T-helper 1 cell treated with Interleukin-12 subunit alpha and Interleukin-12 subunit beta and Interleukin-4 antibody, amounts not matched to agents 30 ng/mL and 1 ng/mL, for 36 hours (primary cell): ENCODE measurements at regions not wholly inside any gene's neighbourhood (a gene's known extent, or its start where the extent isn't known, plus 50 kb on each side); places are given as distances from the start of the nearest gene placed in this dataset.

Experiments
- intact Hi-C: fragments of 100-400 bp; cut with micrococcal nuclease; formaldehyde crosslinking; loops from one replicate; pipeline ENCODE4 v1.15.1; 2024

- intact Hi-C loops: no loop called here
Observed at GRCh38 chr11:104830508-104830907, 67.8 kb downstream of the CASP12 start.

- intact Hi-C loops: no loop called here
Observed at GRCh38 chr11:104830080-104830479, 68.2 kb downstream of the CASP12 start.

- intact Hi-C loops: no loop called here
Observed at GRCh38 chr11:104826772-104827171, 71.5 kb downstream of the CASP12 start.

- intact Hi-C loops: loop anchor here (1.0 kb wide), 1 partner anchor 177 kb away; no protein-coding TSS in a partner anchor
Observed at GRCh38 chr11:104823657-104824056, 74.6 kb downstream of the CASP12 start.

GRCh38 chr11:104820431-104820830 lies 77.8 kb downstream of the CASP12 start:
- intact Hi-C loops: no loop called here

GRCh38 chr11:104819603-104820002 lies 78.7 kb downstream of the CASP12 start:
- intact Hi-C loops: no loop called here

- intact Hi-C loops: no loop called here
Observed at GRCh38 chr11:104819107-104819506, 79.2 kb downstream of the CASP12 start.

GRCh38 chr11:104817973-104818372 lies 80.3 kb downstream of the CASP12 start:
- intact Hi-C loops: no loop called here

- intact Hi-C loops: no loop called here
Observed at GRCh38 chr11:104813532-104813931, 84.7 kb downstream of the CASP12 start.

- intact Hi-C loops: no loop called here
Observed at GRCh38 chr11:104812103-104812788, 86.0 kb downstream of the CASP12 start.

- intact Hi-C loops: no loop called here
Observed at GRCh38 chr11:104803776-104804175, 94.5 kb downstream of the CASP12 start.

GRCh38 chr11:104799251-104799650 lies 99.0 kb downstream of the CASP12 start:
- intact Hi-C loops: loop anchor here (1.0 to 5.0 kb wide), 7 partner anchors 22 to 1278 kb away; partner anchors contain the start of genes AASDHPPT, CARD16 and KBTBD3

- intact Hi-C loops: loop anchor here (1.0 to 5.0 kb wide), 10 partner anchors 22 to 1279 kb away; partner anchors contain the start of genes AASDHPPT, CARD16, CASP4 and KBTBD3
Observed at GRCh38 chr11:104798789-104799188, 99.5 kb downstream of the CASP12 start.

- intact Hi-C loops: loop anchor here (5.0 kb wide), 3 partner anchors 251 to 1281 kb away; partner anchors contain the start of genes AASDHPPT, CARD16 and KBTBD3
Observed at GRCh38 chr11:104796301-104796700, 102.0 kb downstream of the CASP12 start.

GRCh38 chr11:104795501-104796213 lies 102.6 kb downstream of the CASP12 start:
- intact Hi-C loops: loop anchor here (5.0 kb wide), 3 partner anchors 252 to 1282 kb away; partner anchors contain the start of genes AASDHPPT, CARD16 and KBTBD3

- intact Hi-C loops: no loop called here
Observed at GRCh38 chr11:104792861-104793260, 105.4 kb downstream of the CASP12 start.

GRCh38 chr11:104791896-104792295 lies 106.4 kb downstream of the CASP12 start:
- intact Hi-C loops: no loop called here

GRCh38 chr11:104784684-104785460 lies 113.4 kb downstream of the CASP12 start:
- intact Hi-C loops: no loop called here

- intact Hi-C loops: no loop called here
Observed at GRCh38 chr11:104783241-104783640, 115.0 kb downstream of the CASP12 start.

- intact Hi-C loops: no loop called here
Observed at GRCh38 chr11:104782377-104782754, 115.9 kb downstream of the CASP12 start.

- intact Hi-C loops: no loop called here
Observed at GRCh38 chr11:104781719-104782376, 116.4 kb downstream of the CASP12 start.
